Lung (tissue), 11 donors: ENCODE measurements at regions not wholly inside any gene's neighbourhood (a gene's known extent, or its start where the extent isn't known, plus 50 kb on each side); places are given as distances from the start of the nearest gene placed in this dataset.

ENCODE experiments used
- ATAC-seq: fragments of 200-7000 bp; cut with Tn5 transposase; one replicate; pipeline ENCODE4 v1.9.1; 2020; ENCODE audit warnings: moderate number of reproducible peaks; ENCODE audit not compliant: insufficient read depth, low FRiP score
- DNase-seq, 3 donors: peaks; one replicate each; pipeline ENCODE4 v3.0.0-alpha.2; 2013 to 2017
- H3K27ac ChIP-seq, 2 donors: one replicate each; pipeline ENCODE4 v1.5.1; 2013; ENCODE audit warnings: mild to moderate bottlenecking in 2 of 2, moderate library complexity in 2 of 2, control low read depth in 1 of 2, inconsistent platforms in 1 of 2, low read depth in 1 of 2, low read length in 1 of 2
- H3K27me3 ChIP-seq, 3 donors: one replicate each; pipeline ENCODE4 v1.5.1; 2013; ENCODE audit warnings: low read length in 2 of 3; ENCODE audit not compliant: control insufficient read depth in 3 of 3, insufficient read depth in 3 of 3
- H3K36me3 ChIP-seq, 4 donors: one replicate each; pipeline ENCODE4 v1.5.1; 2013; ENCODE audit warnings: low read length in 4 of 4, mild to moderate bottlenecking in 1 of 4, moderate library complexity in 1 of 4; ENCODE audit not compliant: control insufficient read depth in 4 of 4, insufficient read depth in 4 of 4
- H3K4me1 ChIP-seq, 5 donors: one replicate each; pipeline ENCODE4 v1.5.1; 2013; ENCODE audit warnings: low read length in 5 of 5, mild to moderate bottlenecking in 2 of 5, moderate library complexity in 1 of 5; ENCODE audit not compliant: control insufficient read depth in 5 of 5, insufficient read depth in 5 of 5
- H3K4me3 ChIP-seq: one replicate; pipeline ENCODE4 v1.5.1; 2013; ENCODE audit warnings: mild to moderate bottlenecking, control low read depth, moderate library complexity
- H3K9ac ChIP-seq, 2 donors: one replicate each; pipeline ENCODE4 v1.5.1; 2013; ENCODE audit warnings: low read length in 2 of 2, control low read depth in 1 of 2; ENCODE audit not compliant: insufficient read depth in 1 of 2
- H3K9me3 ChIP-seq, 4 donors: one replicate each; pipeline ENCODE4 v1.5.1; 2013; ENCODE audit warnings: low read length in 3 of 4, mild to moderate bottlenecking in 1 of 4, moderate library complexity in 1 of 4; ENCODE audit not compliant: control insufficient read depth in 4 of 4, insufficient read depth in 3 of 4
- WGBS, 2 donors: extraction: QIAGEN DNeasy Blood & Tissue Kit; methylation state at CpG; one replicate each; pipeline ENCODE4 v1.1.7; 2013; 5-methylcytosine and 5-hydroxymethylcytosine counted together
- TF ChIP-seq, protein P1 (sequence below): IDR thresholded peaks from 2 replicates; pipeline ENCODE4 v1.5.1; 2012; ENCODE audit warnings: mild to moderate bottlenecking; ENCODE audit errors: control extremely low read depth, extremely low read depth
- donor health status: control.
- donor health status: control.
- donor health status: Bipolar disorder and iron deficiency.
- donor health status: healthy.
- donor health status: DM: yes; HTN: yes; CAD: no.

GRCh38 chr18:1013951-1014350, 109.3 kb downstream of the ADCYAP1 start:
- Histone ChIP-seq H3K36me3 (no peaks in the 10 kb centered on the region), H3K9ac (no peak overlapping the region), H3K27me3 (no peaks in the 10 kb centered on the region), H3K27ac (no peak overlapping the region), H3K4me3 (no peak overlapping the region), H3K9me3 (no peaks in the 10 kb centered on the region), H3K4me1 (peaks cover 0 to 17% (median 6%) of the 10 kb centered on the region in 5 donors)
- DNase-seq: no peak
- no peak for ATAC-seq
- TF ChIP-seq, protein P1, sequence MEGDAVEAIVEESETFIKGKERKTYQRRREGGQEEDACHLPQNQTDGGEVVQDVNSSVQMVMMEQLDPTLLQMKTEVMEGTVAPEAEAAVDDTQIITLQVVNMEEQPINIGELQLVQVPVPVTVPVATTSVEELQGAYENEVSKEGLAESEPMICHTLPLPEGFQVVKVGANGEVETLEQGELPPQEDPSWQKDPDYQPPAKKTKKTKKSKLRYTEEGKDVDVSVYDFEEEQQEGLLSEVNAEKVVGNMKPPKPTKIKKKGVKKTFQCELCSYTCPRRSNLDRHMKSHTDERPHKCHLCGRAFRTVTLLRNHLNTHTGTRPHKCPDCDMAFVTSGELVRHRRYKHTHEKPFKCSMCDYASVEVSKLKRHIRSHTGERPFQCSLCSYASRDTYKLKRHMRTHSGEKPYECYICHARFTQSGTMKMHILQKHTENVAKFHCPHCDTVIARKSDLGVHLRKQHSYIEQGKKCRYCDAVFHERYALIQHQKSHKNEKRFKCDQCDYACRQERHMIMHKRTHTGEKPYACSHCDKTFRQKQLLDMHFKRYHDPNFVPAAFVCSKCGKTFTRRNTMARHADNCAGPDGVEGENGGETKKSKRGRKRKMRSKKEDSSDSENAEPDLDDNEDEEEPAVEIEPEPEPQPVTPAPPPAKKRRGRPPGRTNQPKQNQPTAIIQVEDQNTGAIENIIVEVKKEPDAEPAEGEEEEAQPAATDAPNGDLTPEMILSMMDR: no peak
- WGBS, 2 donors: 85 to 87% methylated on average over 1 of the region's 1 CpG

GRCh38 chr18:1014509-1014908, 109.8 kb downstream of the ADCYAP1 start:
- no peak overlapping the region for H3K4me3 ChIP-seq
- peaks cover 0 to 17% (median 6%) of the 10 kb centered on the region in 5 donors for H3K4me1 ChIP-seq
- H3K27ac ChIP-seq: no peak overlapping the region
- no peak for DNase-seq
- H3K27me3 ChIP-seq: no peaks in the 10 kb centered on the region
- no peaks in the 10 kb centered on the region for H3K9me3 ChIP-seq
- no peak overlapping the region for H3K9ac ChIP-seq
- WGBS, 2 donors: 17 to 37% methylated on average over 6 of the region's 6 CpGs
- ATAC-seq: no peak
- H3K36me3 ChIP-seq: no peaks in the 10 kb centered on the region
- TF ChIP-seq, protein P1: no peak

DNA sequence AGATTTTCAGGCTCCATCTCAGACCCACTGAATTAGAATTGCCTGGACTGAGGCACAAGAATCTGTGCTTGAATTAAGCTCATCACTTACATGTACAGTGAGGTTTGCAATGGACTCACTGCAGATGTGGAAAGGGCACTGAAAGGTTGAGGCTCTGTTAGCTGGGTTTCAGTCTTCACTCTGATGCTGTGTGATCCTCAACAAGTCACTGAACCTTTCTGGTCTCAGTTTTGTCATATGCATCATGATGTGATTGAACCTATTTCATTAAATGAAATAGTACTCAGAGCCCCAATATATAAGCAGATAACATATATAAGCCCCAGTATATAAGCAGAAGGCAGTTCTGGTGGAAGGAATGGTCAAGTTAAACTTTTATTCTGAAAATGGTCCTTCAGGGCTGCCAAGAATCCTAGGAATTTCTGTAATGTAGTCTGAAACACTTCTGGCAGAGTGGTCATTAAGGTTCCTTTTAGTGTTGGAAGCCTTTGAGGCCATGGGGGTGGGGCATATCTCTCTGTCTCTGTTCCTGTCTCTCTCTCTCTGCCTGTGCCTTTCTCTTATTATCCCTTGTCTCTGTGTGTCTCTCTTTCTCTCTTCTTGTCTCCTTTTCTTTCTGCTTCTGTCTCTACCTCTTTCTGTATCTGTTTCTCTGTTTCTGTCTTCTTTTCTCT, 110.4 kb downstream of the ADCYAP1 start:
- Histone ChIP-seq H3K27ac (no peak overlapping the region), H3K27me3 (no peaks in the 10 kb centered on the region), H3K36me3 (no peaks in the 10 kb centered on the region), H3K9ac (no peak overlapping the region), H3K9me3 (no peaks in the 10 kb centered on the region), H3K4me1 (peaks cover 0 to 17% (median 6%) of the 10 kb centered on the region in 5 donors), H3K4me3 (no peak overlapping the region)
- TF ChIP-seq, protein P1: no peak
- ATAC-seq (peak; percentile 49), DNase-seq (peak; percentile 23 to 75 (median 66))

- Histone ChIP-seq H3K4me1 (peaks cover 0 to 17% (median 6%) of the 10 kb centered on the region in 5 donors), H3K4me3 (no peak overlapping the region), H3K9me3 (no peaks in the 10 kb centered on the region), H3K9ac (no peak overlapping the region), H3K36me3 (no peaks in the 10 kb centered on the region), H3K27me3 (no peaks in the 10 kb centered on the region), H3K27ac (no peak overlapping the region)
- 34 to 59% methylated on average over 2 of the region's 2 CpGs for WGBS, 2 donors
- no peak for DNase-seq
- ATAC-seq: no peak
- TF ChIP-seq, protein P1: no peak
Observed at GRCh38 chr18:1015777-1016176, 111.1 kb downstream of the ADCYAP1 start.
